Neutrophil (primary cell): ENCODE measurements at regions not wholly inside any gene's neighbourhood (a gene's known extent, or its start where the extent isn't known, plus 50 kb on each side); places are given as distances from the start of the nearest gene placed in this dataset.

Source experiments
- H3K27ac ChIP-seq: fragments of 200-600 bp; sonication (generic); 2 replicates; pipeline ENCODE4 v1.5.1; 2016; ENCODE audit warnings: mild to moderate bottlenecking, moderate library complexity
- H3K27me3 ChIP-seq: fragments of 200-600 bp; sonication (generic); 2 replicates; pipeline ENCODE4 v1.6.0; 2016; ENCODE audit warnings: mild to moderate bottlenecking
- H3K36me3 ChIP-seq: fragments of 200-600 bp; sonication (generic); 2 replicates; pipeline ENCODE4 v1.5.1; 2017
- H3K4me1 ChIP-seq, 2 experiments: fragments of 200-600 bp in 1 of 2; sonication (generic) in 1 of 2; 1 replicate in 1 of 2; 2 replicates in 1 of 2; pipeline versions ENCODE4 v1.5.1 to v1.6.1; 2013 to 2016; ENCODE audit warnings: low read depth in 1 of 2, low read length in 1 of 2, mild to moderate bottlenecking in 1 of 2, moderate library complexity in 1 of 2; ENCODE audit not compliant: control insufficient read depth in 1 of 2, insufficient read depth in 1 of 2
- H3K4me3 ChIP-seq, 2 experiments: fragments of 200-600 bp in 1 of 2; sonication (generic) in 1 of 2; 1 replicate in 1 of 2; 2 replicates in 1 of 2; pipeline ENCODE4 v1.5.1; 2013 to 2016; ENCODE audit warnings: low read depth in 1 of 2, low read length in 1 of 2, mild to moderate bottlenecking in 1 of 2, moderate library complexity in 1 of 2
- H3K9me3 ChIP-seq: fragments of 200-600 bp; sonication (generic); 2 replicates; pipeline ENCODE4 v1.5.1; 2016
- CTCF ChIP-seq: fragments of 200-600 bp; sonication (generic); IDR thresholded peaks from 2 replicates; pipeline ENCODE4 v1.5.1; 2016; ENCODE audit warnings: antibody characterized with exemption

- no peaks in the 10 kb centered on the region for H3K27me3 ChIP-seq
- H3K4me1 ChIP-seq: no peaks in the 10 kb centered on the region
- no peak overlapping the region for H3K4me3 ChIP-seq
- no peak for TF ChIP-seq CTCF
- H3K36me3 ChIP-seq: no peaks in the 10 kb centered on the region
- H3K9me3 ChIP-seq: no peaks in the 10 kb centered on the region
- H3K27ac ChIP-seq: no peak overlapping the region
These were observed 536.1 kb downstream of the CAAP1 start for GRCh38 chr9:26356491-26356890.

- H3K36me3 ChIP-seq: no peaks in the 10 kb centered on the region
- no peaks in the 10 kb centered on the region for H3K27me3 ChIP-seq
- no peaks in the 10 kb centered on the region for H3K9me3 ChIP-seq
- H3K4me3 ChIP-seq: no peak overlapping the region
- TF ChIP-seq CTCF: no peak
- H3K27ac ChIP-seq: no peak overlapping the region
- no peaks in the 10 kb centered on the region for H3K4me1 ChIP-seq
These were observed 545.6 kb downstream of the CAAP1 start for GRCh38 chr9:26346942-26347477.

- no peak for TF ChIP-seq CTCF
- H3K4me1 ChIP-seq: no peaks in the 10 kb centered on the region
- no peak overlapping the region for H3K27ac ChIP-seq
- H3K9me3 ChIP-seq: no peaks in the 10 kb centered on the region
- no peaks in the 10 kb centered on the region for H3K36me3 ChIP-seq
- no peak overlapping the region for H3K4me3 ChIP-seq
- no peaks in the 10 kb centered on the region for H3K27me3 ChIP-seq
These were observed 551.1 kb downstream of the CAAP1 start for GRCh38 chr9:26341545-26341944.

GRCh38 chr9:26339796-26340195 is 552.8 kb downstream of the CAAP1 start:
- H3K27me3 ChIP-seq: no peaks in the 10 kb centered on the region
- TF ChIP-seq CTCF: no peak
- H3K4me3 ChIP-seq: no peak overlapping the region
- no peaks in the 10 kb centered on the region for H3K4me1 ChIP-seq
- H3K9me3 ChIP-seq: no peaks in the 10 kb centered on the region
- H3K27ac ChIP-seq: no peak overlapping the region
- no peaks in the 10 kb centered on the region for H3K36me3 ChIP-seq

GRCh38 chr9:26335116-26335515 is 557.5 kb downstream of the CAAP1 start:
- H3K36me3 ChIP-seq: no peaks in the 10 kb centered on the region
- no peak for TF ChIP-seq CTCF

GRCh38 chr9:26334706-26335105 is 557.9 kb downstream of the CAAP1 start:
- TF ChIP-seq CTCF: no peak
- no peaks in the 10 kb centered on the region for H3K27me3 ChIP-seq
- H3K4me3 ChIP-seq: no peak overlapping the region
- no peak overlapping the region for H3K27ac ChIP-seq
- H3K36me3 ChIP-seq: no peaks in the 10 kb centered on the region
- no peaks in the 10 kb centered on the region for H3K9me3 ChIP-seq
- H3K4me1 ChIP-seq: no peaks in the 10 kb centered on the region

More at GRCh38 chr9:26335116-26335515, 557.5 kb downstream of the CAAP1 start:
- H3K27me3 ChIP-seq: no peaks in the 10 kb centered on the region
- no peak overlapping the region for H3K27ac ChIP-seq
- no peaks in the 10 kb centered on the region for H3K9me3 ChIP-seq
- no peaks in the 10 kb centered on the region for H3K4me1 ChIP-seq
- H3K4me3 ChIP-seq: no peak overlapping the region
